Peyer's patch (tissue), 4 donors: ENCODE measurements at regions not wholly inside any gene's neighbourhood (a gene's known extent, or its start where the extent isn't known, plus 50 kb on each side); places are given as distances from the start of the nearest gene placed in this dataset.

Source experiments
- CTCF ChIP-seq, 6 experiments: fragments of 450-650 bp in 4 of 6; fragments of 200-600 bp in 2 of 6; sonication (generic) in 1 of 6; IDR thresholded peaks; one replicate each; pipeline ENCODE4 v1.5.1; 2017 to 2019; ENCODE audit warnings: antibody characterized with exemption in 6 of 6, mild to moderate bottlenecking in 3 of 6, moderate library complexity in 1 of 6
- POLR2A ChIP-seq, 2 donors: fragments of 450-650 bp; IDR thresholded peaks; one replicate each; pipeline ENCODE4 v1.5.1; 2017; ENCODE audit warnings: antibody characterized with exemption in 2 of 2, mild to moderate bottlenecking in 2 of 2, moderate library complexity in 2 of 2

- TF ChIP-seq CTCF (IDR thresholded peaks at IDR 0.05) (no peak), POLR2A (IDR thresholded peaks at IDR 0.05) (no peak)
These were observed 620.1 kb downstream of the VRK1 start for GRCh38 chr14:97417331-97417730.
